ENCODE measurements at regions not wholly inside any gene's neighbourhood (a gene's known extent, or its start where the extent isn't known, plus 50 kb on each side); places are given as distances from the start of the nearest gene placed in this dataset.

GRCh38 chr2:156057647-156058046 is 274.9 kb downstream of the NR4A2 start:
- Histone ChIP-seq H3K4me3 (no peak overlapping the region), H3K4me1 (no peaks in the 10 kb centered on the region), H3K36me3 (no peaks in the 10 kb centered on the region), H3K9me3 (no peaks in the 10 kb centered on the region), H3K27ac (no peak overlapping the region), H3K27me3 (no peaks in the 10 kb centered on the region)
- no peak for DNase-seq
- no peak for TF ChIP-seq CTCF (IDR thresholded peaks at IDR 0.05)
- no peak for TF ChIP-seq POLR2A (IDR thresholded peaks at IDR 0.05)
- TF ChIP-seq POLR2AphosphoS5 (IDR thresholded peaks at IDR 0.05) = no peak
- TF ChIP-seq EP300 (IDR thresholded peaks at IDR 0.05; ENCODE audit: low read depth) = no peak
- in situ Hi-C loops (cut with MboI; ENCODE audit: low pct_ligation_motif_present in 1 of 4, low pct_unique_long_range_greater_than_20kb in 1 of 4, low sequenced_read_pairs in 3 of 4) = no loop called here
- WGBS, 2 donors (ENCODE audit: low coverage in 1 of 2) = 89 to 92% methylated on average over 1 of the region's 1 CpG
- intact Hi-C loops (cut with DNase I; ENCODE audit: low total_unique reads) = no loop called here

- intact Hi-C loops (cut with DNase I; ENCODE audit: low total_unique reads) = no loop called here
- Histone ChIP-seq H3K9me3 (no peaks in the 10 kb centered on the region), H3K4me3 (no peak overlapping the region), H3K4me1 (no peaks in the 10 kb centered on the region), H3K27me3 (no peaks in the 10 kb centered on the region), H3K36me3 (no peaks in the 10 kb centered on the region), H3K27ac (no peak overlapping the region)
- in situ Hi-C loops (cut with MboI; ENCODE audit: low pct_ligation_motif_present in 1 of 4, low pct_unique_long_range_greater_than_20kb in 1 of 4, low sequenced_read_pairs in 3 of 4) = no loop called here
- 60 to 64% methylated on average over 2 of the region's 2 CpGs for WGBS, 2 donors (ENCODE audit: low coverage in 1 of 2)
- DNase-seq = no peak
- TF ChIP-seq POLR2A (IDR thresholded peaks at IDR 0.05) = no peak
- no peak for TF ChIP-seq POLR2AphosphoS5 (IDR thresholded peaks at IDR 0.05)
- TF ChIP-seq EP300 (IDR thresholded peaks at IDR 0.05; ENCODE audit: low read depth) = no peak
- no peak for TF ChIP-seq CTCF (IDR thresholded peaks at IDR 0.05)
Measured at GRCh38 chr2:156054983-156055382, 277.5 kb downstream of the NR4A2 start.

- no peaks in the 10 kb centered on the region for H3K9me3 ChIP-seq
- no peak overlapping the region for H3K27ac ChIP-seq
- no peak for DNase-seq
- H3K36me3 ChIP-seq = no peaks in the 10 kb centered on the region
- no peak for TF ChIP-seq POLR2A (IDR thresholded peaks at IDR 0.05)
- no peak for TF ChIP-seq POLR2AphosphoS5 (IDR thresholded peaks at IDR 0.05)
- TF ChIP-seq CTCF (IDR thresholded peaks at IDR 0.05) = no peak
- TF ChIP-seq EP300 (IDR thresholded peaks at IDR 0.05; ENCODE audit: low read depth) = no peak
- in situ Hi-C loops (cut with MboI; ENCODE audit: low pct_ligation_motif_present in 1 of 4, low pct_unique_long_range_greater_than_20kb in 1 of 4, low sequenced_read_pairs in 3 of 4) = no loop called here
- 69 to 80% methylated on average over 2 of the region's 2 CpGs for WGBS, 2 donors (ENCODE audit: low coverage in 1 of 2)
- no peaks in the 10 kb centered on the region for H3K4me1 ChIP-seq
- H3K4me3 ChIP-seq = no peak overlapping the region
- intact Hi-C loops (cut with DNase I; ENCODE audit: low total_unique reads) = no loop called here
- H3K27me3 ChIP-seq = no peaks in the 10 kb centered on the region
Measured at GRCh38 chr2:156046900-156047299, 285.6 kb downstream of the NR4A2 start.

- Histone ChIP-seq H3K9me3 (no peaks in the 10 kb centered on the region), H3K4me3 (no peak overlapping the region), H3K4me1 (no peaks in the 10 kb centered on the region), H3K36me3 (no peaks in the 10 kb centered on the region), H3K27me3 (no peaks in the 10 kb centered on the region), H3K27ac (no peak overlapping the region)
- DNase-seq = no peak
- in situ Hi-C loops (cut with MboI; ENCODE audit: low pct_ligation_motif_present in 1 of 4, low pct_unique_long_range_greater_than_20kb in 1 of 4, low sequenced_read_pairs in 3 of 4) = no loop called here
- TF ChIP-seq POLR2A (IDR thresholded peaks at IDR 0.05) (no peak), POLR2AphosphoS5 (IDR thresholded peaks at IDR 0.05) (no peak), CTCF (IDR thresholded peaks at IDR 0.05) (no peak), EP300 (IDR thresholded peaks at IDR 0.05; ENCODE audit: low read depth) (no peak)
- intact Hi-C loops (cut with DNase I; ENCODE audit: low total_unique reads) = no loop called here
Measured at GRCh38 chr2:156042895-156043294, 289.6 kb downstream of the NR4A2 start.
